B cell (primary cell): ENCODE measurements at regions not wholly inside any gene's neighbourhood (a gene's known extent, or its start where the extent isn't known, plus 50 kb on each side); places are given as distances from the start of the nearest gene placed in this dataset.

Source experiments
- ATAC-seq: fragments of 200-7000 bp; cut with Tn5 transposase; one replicate; pipeline ENCODE4 v1.10.0; 2021; ENCODE audit warnings: low read depth, mild to moderate bottlenecking, moderate number of reproducible peaks, moderate library complexity
- CTCF ChIA-PET: fragments of 350-600 bp; sonication (Branson Sonifier 250); formaldehyde crosslinking; loops from one replicate; lab custom pipeline; 2021; ENCODE audit warnings: antibody characterized with exemption, inconsistent platforms; lab: Charles Lee
- POLR2A ChIA-PET: fragments of 350-600 bp; sonication (Branson Sonifier 250); formaldehyde crosslinking; loops from one replicate; lab custom pipeline; 2021; ENCODE audit warnings: antibody characterized with exemption; lab: Charles Lee
- DNase-seq: peaks from one replicate; pipeline ENCODE4 v3.0.0; 2013
- H2AFZ ChIP-seq: 2 replicates; pipeline ENCODE4 v1.6.1; 2012; ENCODE audit warnings: mild to moderate bottlenecking, low read depth, low read length; ENCODE audit not compliant: insufficient read depth, poor library complexity, severe bottlenecking
- H3K27ac ChIP-seq, 2 donors: 1 replicate in 1 of 2; 2 replicates in 1 of 2; pipeline ENCODE4 v1.5.1; 2012 to 2013; ENCODE audit warnings: low read length in 2 of 2, mild to moderate bottlenecking in 2 of 2, moderate library complexity in 1 of 2
- H3K27me3 ChIP-seq, 4 experiments: fragments of 200-600 bp in 1 of 4; sonication (generic) in 1 of 4; replicated peaks in 1 of 4; 1 replicate in 2 of 4; 2 replicates in 2 of 4; pipeline versions ENCODE4 v1.6.1 to v1.7.0; 2013 to 2016; ENCODE audit warnings: low read length in 3 of 4, mild to moderate bottlenecking in 2 of 4, mixed read lengths in 1 of 4, moderate library complexity in 1 of 4; ENCODE audit not compliant: insufficient read depth in 4 of 4, control insufficient read depth in 3 of 4; ENCODE audit errors: control extremely low read depth in 1 of 4
- H3K36me3 ChIP-seq, 2 experiments: replicated peaks in 1 of 2; 1 replicate in 1 of 2; 2 replicates in 1 of 2; pipeline versions ENCODE4 v1.6.1 to v1.7.1; 2013; ENCODE audit warnings: low read length in 1 of 2; ENCODE audit not compliant: insufficient read depth in 2 of 2, control insufficient read depth in 1 of 2; ENCODE audit errors: control extremely low read depth in 1 of 2, extremely low read depth in 1 of 2
- H3K4me1 ChIP-seq, 2 donors: fragments of 200-600 bp in 1 of 2; sonication (generic) in 1 of 2; 1 replicate in 1 of 2; 2 replicates in 1 of 2; pipeline versions ENCODE4 v1.5.1 to v1.6.1; 2013 to 2017; ENCODE audit warnings: low read length in 2 of 2; ENCODE audit not compliant: control insufficient read depth in 2 of 2, insufficient read depth in 2 of 2
- H3K4me2 ChIP-seq: replicated peaks from 2 replicates; pipeline ENCODE3; 2012; ENCODE audit warnings: mild to moderate bottlenecking, low read depth, low read length; ENCODE audit not compliant: poor library complexity, severe bottlenecking
- H3K4me3 ChIP-seq, 5 experiments: fragments of 200-600 bp in 1 of 5; sonication (generic) in 1 of 5; 1 replicate in 3 of 5; 2 replicates in 2 of 5; pipeline versions ENCODE4 v1.5.1 to v1.7.0; 2011 to 2016; ENCODE audit warnings: low read length in 4 of 5, mild to moderate bottlenecking in 4 of 5, low read depth in 2 of 5, control low read depth in 1 of 5, moderate library complexity in 1 of 5; ENCODE audit not compliant: insufficient read depth in 1 of 5; ENCODE audit errors: control extremely low read depth in 1 of 5, extremely low read depth in 1 of 5
- H3K79me2 ChIP-seq: fragments of 200-600 bp; sonication (generic); one replicate; pipeline ENCODE4 v1.6.0; 2016; ENCODE audit warnings: low read length; ENCODE audit not compliant: control insufficient read depth, insufficient read depth
- H3K9ac ChIP-seq: fragments of 200-600 bp; sonication (generic); 2 replicates; pipeline ENCODE4 v1.6.1; 2017; ENCODE audit warnings: mild to moderate bottlenecking, low read length, moderate library complexity
- H3K9me3 ChIP-seq, 3 donors: one replicate each; pipeline versions ENCODE4 v1.6.1 to v1.7.1; 2013; ENCODE audit warnings: low read length in 2 of 3; ENCODE audit not compliant: control insufficient read depth in 2 of 3, insufficient read depth in 1 of 3; ENCODE audit errors: control extremely low read depth in 1 of 3
- H4K20me1 ChIP-seq: 2 replicates; pipeline ENCODE4 v1.6.0; 2012; ENCODE audit warnings: mild to moderate bottlenecking, low read length; ENCODE audit not compliant: insufficient read depth, control insufficient read depth, poor library complexity, severe bottlenecking
- H3K27ac Mint-ChIP-seq: one replicate; pipeline ENCODE4 v1.8.0; 2021; ENCODE audit warnings: mixed read lengths
- H3K27me3 Mint-ChIP-seq: one replicate; pipeline ENCODE4 v1.8.0; 2021; ENCODE audit warnings: mixed read lengths
- H3K4me1 Mint-ChIP-seq: one replicate; pipeline ENCODE4 v1.8.0; 2021; ENCODE audit warnings: mixed read lengths
- H3K4me3 Mint-ChIP-seq: one replicate; pipeline ENCODE4 v1.8.0; 2021; ENCODE audit warnings: mixed read lengths
- H3K9me3 Mint-ChIP-seq: one replicate; pipeline ENCODE4 v1.8.0; 2022; ENCODE audit warnings: mixed read lengths; ENCODE audit not compliant: insufficient read depth
- CTCF ChIP-seq: fragments of 200-600 bp; IDR thresholded peaks from one replicate; pipeline ENCODE4 v1.8.0; 2022; ENCODE audit warnings: antibody characterized with exemption, mild to moderate bottlenecking
- EZH2 ChIP-seq: IDR thresholded peaks from 2 replicates; pipeline ENCODE4 v1.6.1; 2012; ENCODE audit warnings: borderline replicate concordance, low read depth, mild to moderate bottlenecking, moderate library complexity, low read length; ENCODE audit not compliant: insufficient read depth, poor library complexity, severe bottlenecking
- WGBS: methylation state at CpG from one replicate; pipeline ENCODE4 v1.1.5; 2013; ENCODE audit warnings: missing lambda C conversion rate; ENCODE audit not compliant: insufficient coverage; 5-methylcytosine and 5-hydroxymethylcytosine counted together
- intact Hi-C: fragments of 100-400 bp; cut with micrococcal nuclease; formaldehyde crosslinking; loops from one replicate; pipeline ENCODE4 v1.10.0; 2022

GRCh38 chr9:127561491-127562278, 50.4 kb upstream of the STXBP1 start:
- intact Hi-C loops = no loop called here
- POLR2A ChIA-PET = no interaction called here
- no peak overlapping the region for H3K4me2 ChIP-seq

More at GRCh38 chr9:127561491-127562278, 50.4 kb upstream of the STXBP1 start:
- ATAC-seq = no peak
- H3K27ac Mint-ChIP-seq = no peak overlapping the region
- Histone ChIP-seq H3K9me3 (no peaks in the 10 kb centered on the region), H3K4me3 (no peak overlapping the region), H3K36me3 (no peaks in the 10 kb centered on the region), H3K79me2 (no peaks in the 10 kb centered on the region), H3K27me3 (peaks cover 0 to 5% (median under 1%) of the 10 kb centered on the region in 4 experiments), H3K9ac (no peak overlapping the region), H3K27ac (no peak overlapping the region), H3K4me1 (peaks cover 11 to 14% of the 10 kb centered on the region in 2 donors), H4K20me1 (no peaks in the 10 kb centered on the region), H2AFZ (no peak overlapping the region)
- 37% methylated on average over 10 of the region's 17 CpGs for WGBS
- CTCF ChIA-PET = no interaction called here
- H3K4me3 Mint-ChIP-seq = no peak overlapping the region
- TF ChIP-seq CTCF (no peak), EZH2 (no peak)
- peaks cover 9% of the 10 kb centered on the region for H3K4me1 Mint-ChIP-seq
- peaks cover 13% of the 10 kb centered on the region for H3K27me3 Mint-ChIP-seq
- no peak for DNase-seq
- no peaks in the 10 kb centered on the region for H3K9me3 Mint-ChIP-seq
